ENCODE measurements at regions not wholly inside any gene's neighbourhood (a gene's known extent, or its start where the extent isn't known, plus 50 kb on each side); places are given as distances from the start of the nearest gene placed in this dataset.

- no peaks in the 10 kb centered on the region for H3K36me3 ChIP-seq (ENCODE audit: control insufficient read depth, insufficient read depth, low read length)
- no peak for TF ChIP-seq CTCF (IDR thresholded peaks at IDR 0.05; ENCODE audit: insufficient read depth, low read length, severe bottlenecking)
- H3K4me3 ChIP-seq (ENCODE audit: low read depth, low read length): no peak overlapping the region
- FAIRE-seq (no peak), DNase-seq (ENCODE audit: low read depth) (no peak)
- no peaks in the 10 kb centered on the region for H3K27me3 ChIP-seq (ENCODE audit: control insufficient read depth, insufficient read depth, low read length)
Measured at GRCh38 chr16:66231452-66232160, 134.9 kb upstream of the CDH5 start.

GRCh38 chr16:66229651-66230050, 136.8 kb upstream of the CDH5 start:
- H3K27me3 ChIP-seq (ENCODE audit: control insufficient read depth, insufficient read depth, low read length): no peaks in the 10 kb centered on the region
- no peak overlapping the region for H3K4me3 ChIP-seq (ENCODE audit: low read depth, low read length)
- FAIRE-seq: no peak
- no peak for DNase-seq (ENCODE audit: low read depth)
- H3K36me3 ChIP-seq (ENCODE audit: control insufficient read depth, insufficient read depth, low read length): no peaks in the 10 kb centered on the region
- TF ChIP-seq CTCF (IDR thresholded peaks at IDR 0.05; ENCODE audit: insufficient read depth, low read length, severe bottlenecking): no peak

- no peaks in the 10 kb centered on the region for H3K36me3 ChIP-seq (ENCODE audit: control insufficient read depth, insufficient read depth, low read length)
- H3K27me3 ChIP-seq (ENCODE audit: control insufficient read depth, insufficient read depth, low read length): no peaks in the 10 kb centered on the region
- FAIRE-seq (peak; percentile 7), DNase-seq (ENCODE audit: low read depth) (no peak)
- TF ChIP-seq CTCF (IDR thresholded peaks at IDR 0.05; ENCODE audit: insufficient read depth, low read length, severe bottlenecking): no peak
- no peak overlapping the region for H3K4me3 ChIP-seq (ENCODE audit: low read depth, low read length)
Measured at GRCh38 chr16:66228792-66229191, 137.7 kb upstream of the CDH5 start.

- H3K36me3 ChIP-seq (ENCODE audit: control insufficient read depth, insufficient read depth, low read length): no peaks in the 10 kb centered on the region
- DNase-seq (ENCODE audit: low read depth) (no peak), FAIRE-seq (no peak)
- no peak overlapping the region for H3K4me3 ChIP-seq (ENCODE audit: low read depth, low read length)
- no peak for TF ChIP-seq CTCF (IDR thresholded peaks at IDR 0.05; ENCODE audit: insufficient read depth, low read length, severe bottlenecking)
- H3K27me3 ChIP-seq (ENCODE audit: control insufficient read depth, insufficient read depth, low read length): no peaks in the 10 kb centered on the region
Measured at GRCh38 chr16:66227766-66228530, 138.5 kb upstream of the CDH5 start.

- Histone ChIP-seq H3K4me3 (ENCODE audit: low read depth, low read length) (no peak overlapping the region), H3K36me3 (ENCODE audit: control insufficient read depth, insufficient read depth, low read length) (no peaks in the 10 kb centered on the region), H3K27me3 (ENCODE audit: control insufficient read depth, insufficient read depth, low read length) (no peaks in the 10 kb centered on the region)
- peak; percentile 1 for TF ChIP-seq CTCF (IDR thresholded peaks at IDR 0.05; ENCODE audit: insufficient read depth, low read length, severe bottlenecking)
- FAIRE-seq: no peak
- no peak for DNase-seq (ENCODE audit: low read depth)
Measured at GRCh38 chr16:66226762-66227161, 139.7 kb upstream of the CDH5 start.

Data from bronchial epithelial cell (primary cell).